ENCODE measurements at regions not wholly inside any gene's neighbourhood (a gene's known extent, or its start where the extent isn't known, plus 50 kb on each side); places are given as distances from the start of the nearest gene placed in this dataset.

- DNase-seq (ENCODE audit: low spot score), result no peak
Observed at GRCh38 chr5:165642366-165642765, 2136.9 kb downstream of the MAT2B start.

GRCh38 chr5:165665735-165666400 lies 2160.4 kb downstream of the MAT2B start:
- no peak for DNase-seq (ENCODE audit: low spot score)

GRCh38 chr5:165673499-165673898 lies 2168.1 kb downstream of the MAT2B start:
- no peak for DNase-seq (ENCODE audit: low spot score)

- no peak for DNase-seq (ENCODE audit: low spot score)
Observed at GRCh38 chr5:165695796-165696195, 2190.4 kb downstream of the MAT2B start.

GRCh38 chr5:165705960-165706359 lies 2200.5 kb downstream of the MAT2B start:
- no peak for DNase-seq (ENCODE audit: low spot score)

- no peak for DNase-seq (ENCODE audit: low spot score)
Observed at GRCh38 chr5:165712011-165712410, 2206.6 kb downstream of the MAT2B start.

GRCh38 chr5:165714598-165714997 lies 2209.2 kb downstream of the MAT2B start:
- no peak for DNase-seq (ENCODE audit: low spot score)

GRCh38 chr5:165720901-165721300 lies 2215.5 kb downstream of the MAT2B start:
- no peak for DNase-seq (ENCODE audit: low spot score)

- no peak for DNase-seq (ENCODE audit: low spot score)
Observed at GRCh38 chr5:165722401-165722800, 2217.0 kb downstream of the MAT2B start.

GRCh38 chr5:165723931-165724330 lies 2218.5 kb downstream of the MAT2B start:
- no peak for DNase-seq (ENCODE audit: low spot score)

- no peak for DNase-seq (ENCODE audit: low spot score)
Observed at GRCh38 chr5:165728425-165728824, 2223.0 kb downstream of the MAT2B start.

GRCh38 chr5:165735388-165735787 lies 2230.0 kb downstream of the MAT2B start:
- no peak for DNase-seq (ENCODE audit: low spot score)

- DNase-seq (ENCODE audit: low spot score), result no peak
Observed at GRCh38 chr5:165739079-165739741, 2233.8 kb downstream of the MAT2B start.

GRCh38 chr5:165757791-165758190 lies 2252.4 kb downstream of the MAT2B start:
- DNase-seq (ENCODE audit: low spot score), result no peak

- no peak for DNase-seq (ENCODE audit: low spot score)
Observed at GRCh38 chr5:165775111-165775510, 2269.7 kb downstream of the MAT2B start.

- DNase-seq (ENCODE audit: low spot score), result no peak
Observed at GRCh38 chr5:165779505-165779904, 2274.1 kb downstream of the MAT2B start.

GRCh38 chr5:165780901-165781300 lies 2275.5 kb downstream of the MAT2B start:
- no peak for DNase-seq (ENCODE audit: low spot score)

- DNase-seq (ENCODE audit: low spot score), result no peak
Observed at GRCh38 chr5:165781738-165782137, 2276.3 kb downstream of the MAT2B start.

GRCh38 chr5:165783024-165783423 lies 2277.6 kb downstream of the MAT2B start:
- DNase-seq (ENCODE audit: low spot score), result no peak

- DNase-seq (ENCODE audit: low spot score), result no peak
Observed at GRCh38 chr5:165786073-165786472, 2280.7 kb downstream of the MAT2B start.

GRCh38 chr5:165795073-165795472 lies 2289.7 kb downstream of the MAT2B start:
- DNase-seq (ENCODE audit: low spot score), result no peak

GRCh38 chr5:165805756-165806155 lies 2300.3 kb downstream of the MAT2B start:
- DNase-seq (ENCODE audit: low spot score), result no peak

GRCh38 chr5:165808335-165808734 lies 2302.9 kb downstream of the MAT2B start:
- DNase-seq (ENCODE audit: low spot score), result no peak

GRCh38 chr5:165809914-165810313 lies 2304.5 kb downstream of the MAT2B start:
- DNase-seq (ENCODE audit: low spot score), result no peak

Data from hepatic stellate cell (primary cell).